HFF-Myc (cell line): ENCODE measurements at regions not wholly inside any gene's neighbourhood (a gene's known extent, or its start where the extent isn't known, plus 50 kb on each side); places are given as distances from the start of the nearest gene placed in this dataset.
"Not testable (repeated sequence)": the region's sequence is repeated elsewhere in the genome, so short reads cannot be mapped to it uniquely, and the experiment has no call there.

Source experiments
- DNase-seq: peaks from one replicate; pipeline ENCODE4 v3.0.0-alpha.2; 2011; ENCODE audit warnings: low read depth; ENCODE audit errors: extremely low read depth
- H3K4me3 ChIP-seq: replicated peaks from 2 replicates; pipeline ENCODE4 v1.5.1; 2011; ENCODE audit warnings: low read depth, mild to moderate bottlenecking, control low read depth, low read length
- TF ChIP-seq, protein P1 (sequence below): IDR thresholded peaks from 2 replicates; pipeline ENCODE4 v1.5.1; 2012; ENCODE audit warnings: mild to moderate bottlenecking, low read depth, low read length, control low read depth; ENCODE audit errors: missing control alignments

DNA sequence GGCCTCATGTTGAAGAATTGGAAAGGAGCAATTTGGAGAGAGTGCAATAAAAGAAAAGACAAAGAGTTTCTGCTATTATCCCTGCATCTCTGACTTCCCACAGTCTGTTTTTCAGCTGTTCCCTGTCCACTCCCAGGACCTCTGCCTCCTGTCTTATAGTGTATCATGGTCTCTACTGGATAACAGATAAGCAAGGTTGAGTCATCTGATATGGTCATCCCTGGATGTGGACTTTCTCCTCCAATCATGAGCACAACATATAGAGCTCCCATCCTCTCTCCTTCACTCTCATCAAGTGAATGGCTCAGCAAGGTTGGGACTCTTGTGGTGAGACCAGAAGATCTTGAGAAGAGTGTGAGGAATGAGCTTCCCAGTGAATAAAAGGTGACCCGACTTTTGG, 123.1 kb downstream of the PLCE1 start:
- TF ChIP-seq, protein P1, sequence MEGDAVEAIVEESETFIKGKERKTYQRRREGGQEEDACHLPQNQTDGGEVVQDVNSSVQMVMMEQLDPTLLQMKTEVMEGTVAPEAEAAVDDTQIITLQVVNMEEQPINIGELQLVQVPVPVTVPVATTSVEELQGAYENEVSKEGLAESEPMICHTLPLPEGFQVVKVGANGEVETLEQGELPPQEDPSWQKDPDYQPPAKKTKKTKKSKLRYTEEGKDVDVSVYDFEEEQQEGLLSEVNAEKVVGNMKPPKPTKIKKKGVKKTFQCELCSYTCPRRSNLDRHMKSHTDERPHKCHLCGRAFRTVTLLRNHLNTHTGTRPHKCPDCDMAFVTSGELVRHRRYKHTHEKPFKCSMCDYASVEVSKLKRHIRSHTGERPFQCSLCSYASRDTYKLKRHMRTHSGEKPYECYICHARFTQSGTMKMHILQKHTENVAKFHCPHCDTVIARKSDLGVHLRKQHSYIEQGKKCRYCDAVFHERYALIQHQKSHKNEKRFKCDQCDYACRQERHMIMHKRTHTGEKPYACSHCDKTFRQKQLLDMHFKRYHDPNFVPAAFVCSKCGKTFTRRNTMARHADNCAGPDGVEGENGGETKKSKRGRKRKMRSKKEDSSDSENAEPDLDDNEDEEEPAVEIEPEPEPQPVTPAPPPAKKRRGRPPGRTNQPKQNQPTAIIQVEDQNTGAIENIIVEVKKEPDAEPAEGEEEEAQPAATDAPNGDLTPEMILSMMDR = no peak
- H3K4me3 ChIP-seq = no peak overlapping the region
- no peak for DNase-seq

DNA sequence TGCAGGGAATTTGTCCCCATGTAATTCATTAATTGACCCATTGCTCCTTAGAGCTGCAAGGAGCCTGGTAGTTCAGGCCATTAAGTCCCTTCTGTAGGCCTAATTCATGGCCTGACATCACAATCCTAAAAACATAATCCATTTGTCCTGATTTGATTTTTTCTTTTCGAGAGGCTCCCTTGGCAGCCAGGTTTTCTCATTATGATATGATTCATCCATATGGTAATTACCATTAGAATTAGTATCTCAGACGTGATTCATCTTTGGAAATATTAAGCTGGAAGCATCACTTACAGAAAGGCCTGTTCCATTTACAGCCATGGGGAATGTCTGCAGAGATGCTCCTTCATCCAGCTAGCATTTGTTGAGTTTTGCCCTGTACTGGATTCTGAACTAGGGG, 128.5 kb downstream of the PLCE1 start:
- DNase-seq = no peak
- TF ChIP-seq, protein P1 = no peak
- H3K4me3 ChIP-seq = no peak overlapping the region

DNA sequence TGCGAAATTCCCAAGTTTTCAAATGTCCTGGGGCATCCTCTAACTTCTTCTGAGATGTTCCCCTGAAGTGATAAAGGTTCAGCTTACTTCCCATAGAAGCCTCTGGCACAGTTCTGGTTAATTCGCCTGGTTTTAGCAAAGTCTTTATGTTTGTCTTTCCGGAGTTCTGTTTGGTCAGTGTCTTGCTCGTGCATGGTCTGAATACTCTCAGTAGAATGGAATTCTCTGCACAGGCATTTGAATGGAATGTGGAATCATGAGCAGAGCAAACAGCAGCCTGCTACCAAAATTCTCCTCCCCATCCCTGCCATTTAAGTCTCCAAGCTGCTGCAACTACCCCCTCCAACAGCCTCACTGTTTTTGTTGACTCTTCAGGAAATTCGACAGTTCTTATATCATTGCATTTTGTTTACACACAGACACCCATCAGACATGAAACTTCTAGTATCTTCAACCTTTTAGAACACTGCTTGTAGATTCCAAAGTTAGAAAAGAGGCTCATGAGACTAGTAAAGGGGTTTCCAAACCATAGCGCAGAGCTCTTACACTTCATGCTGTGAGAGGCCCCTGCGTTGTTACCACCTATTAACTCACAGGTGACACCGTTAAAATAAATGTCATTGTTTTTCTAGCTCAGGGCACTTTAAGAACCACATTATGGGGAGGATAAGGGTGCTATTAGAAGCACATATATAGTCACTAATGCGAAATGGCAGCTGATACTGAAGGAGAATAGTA, 129.7 kb downstream of the PLCE1 start:
- no peak for DNase-seq
- TF ChIP-seq, protein P1 = no peak
- no peak overlapping the region for H3K4me3 ChIP-seq

DNA sequence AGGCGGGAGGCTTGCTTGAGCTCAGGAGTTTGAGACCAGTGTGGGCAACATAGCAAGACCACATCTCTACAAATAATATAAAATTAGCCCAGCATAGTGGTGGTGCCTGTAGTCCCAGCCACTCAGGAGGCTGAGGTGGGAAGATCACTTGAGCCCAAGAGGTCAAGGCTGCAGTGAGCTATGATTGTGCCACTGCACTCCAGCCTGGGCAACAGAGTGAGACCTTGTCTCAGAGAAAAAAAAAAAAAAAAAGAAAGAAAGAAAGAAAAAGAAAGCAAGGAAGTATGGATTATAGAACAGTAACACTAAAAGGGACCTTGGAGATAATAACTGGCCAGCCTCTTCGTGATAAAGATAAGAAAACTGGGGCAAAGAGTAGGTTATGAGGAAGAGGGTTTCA, 130.4 kb downstream of the PLCE1 start:
- H3K4me3 ChIP-seq, DNase-seq: not testable (repeated sequence)

DNA sequence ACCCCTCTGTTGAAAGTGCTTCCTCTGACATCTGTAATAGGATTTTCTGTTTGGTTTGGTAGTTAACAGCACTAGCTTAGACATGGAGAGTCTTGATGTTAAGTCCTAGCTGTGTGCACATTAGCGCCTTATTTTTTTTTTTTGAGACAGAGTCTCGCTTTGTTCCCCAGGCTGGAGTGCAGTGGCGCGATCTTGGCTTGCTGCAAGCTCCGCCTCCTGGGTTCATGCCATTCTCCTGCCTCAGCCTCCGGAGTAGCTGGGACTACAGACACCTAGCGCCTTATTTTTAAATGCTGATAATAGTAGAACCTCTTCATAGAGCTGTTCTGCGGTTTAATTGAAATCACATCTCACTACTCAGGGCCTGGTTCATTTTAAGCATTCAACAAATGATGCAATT, 131.5 kb downstream of the PLCE1 start:
- not testable (repeated sequence) for H3K4me3 ChIP-seq, DNase-seq

DNA sequence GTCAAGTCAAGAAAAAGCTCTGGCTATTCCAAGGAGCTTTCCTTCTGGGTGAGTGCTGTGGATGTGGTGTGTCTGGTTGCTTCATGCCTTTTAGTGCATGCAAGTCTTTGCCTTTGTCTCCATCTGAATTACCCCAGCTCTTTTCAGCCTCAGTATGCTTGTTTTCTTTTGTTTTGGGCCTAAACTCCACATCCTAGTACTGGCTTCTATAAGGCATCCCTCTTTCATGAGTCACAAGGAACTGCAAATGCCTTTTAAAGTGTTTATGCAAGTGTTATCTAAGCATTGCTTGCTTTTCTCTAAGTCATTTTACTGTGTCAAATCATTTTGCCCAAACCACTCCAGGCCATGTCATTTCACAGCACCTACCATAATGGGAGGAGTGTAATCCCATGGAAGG, 132.1 kb downstream of the PLCE1 start:
- TF ChIP-seq, protein P1 = no peak
- H3K4me3 ChIP-seq = no peak overlapping the region
- DNase-seq = no peak

DNA sequence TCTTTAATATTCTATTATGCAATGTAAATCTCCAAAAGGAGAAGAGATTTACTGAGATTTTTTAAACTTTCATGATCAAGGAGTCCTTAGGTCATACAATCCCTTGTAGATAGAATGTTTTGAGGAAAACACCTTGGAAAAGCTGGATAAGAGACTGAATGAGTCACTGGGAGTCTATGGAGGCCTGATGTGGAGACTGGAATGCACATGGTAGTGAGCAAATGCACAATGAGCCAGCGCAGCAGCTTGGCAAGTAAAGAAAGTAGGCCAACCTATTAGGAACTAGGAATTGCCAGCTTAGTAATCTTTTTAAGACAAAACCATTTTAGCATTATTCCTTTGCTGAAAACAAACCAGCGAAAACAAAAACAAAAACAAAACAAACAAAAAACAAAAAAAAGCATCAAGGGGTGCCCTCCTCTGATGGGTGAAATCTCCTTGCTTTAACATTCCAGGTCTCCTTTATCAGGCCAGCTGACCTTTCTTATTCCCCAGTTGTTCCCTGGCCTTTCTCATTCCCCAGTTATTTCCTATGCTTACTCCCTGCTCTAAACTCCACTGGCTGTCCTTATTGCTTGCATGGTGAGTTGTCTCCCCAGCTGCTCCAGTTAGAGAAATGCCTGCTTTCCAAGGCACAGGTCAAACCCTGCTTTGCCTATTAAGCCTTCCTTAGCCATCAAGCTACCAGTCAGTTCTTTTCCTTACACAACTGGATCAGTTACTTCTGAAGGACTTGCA, 135.8 kb downstream of the PLCE1 start:
- DNase-seq = no peak
- H3K4me3 ChIP-seq = no peak overlapping the region
- TF ChIP-seq, protein P1 = no peak

DNA sequence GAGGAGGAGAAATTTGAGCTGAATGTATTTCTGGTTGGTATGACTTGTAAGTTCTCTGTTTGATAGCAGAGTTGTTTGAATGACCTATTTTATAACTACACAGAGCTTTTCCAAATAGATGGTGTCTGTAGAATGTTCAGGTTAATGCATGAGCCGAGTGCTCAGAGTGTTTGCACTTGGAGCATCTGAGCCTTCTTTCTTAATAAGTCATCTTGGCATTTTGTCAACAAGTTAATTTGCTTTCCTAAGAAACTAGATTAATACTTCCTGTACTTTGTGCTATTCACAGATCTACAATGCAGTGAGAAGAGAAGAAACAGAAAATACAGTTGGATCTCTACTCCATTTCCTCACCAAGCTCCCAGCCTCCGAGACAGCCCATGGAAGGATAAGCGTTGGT, 138.2 kb downstream of the PLCE1 start:
- no peak overlapping the region for H3K4me3 ChIP-seq
- DNase-seq = no peak
- TF ChIP-seq, protein P1 = no peak
